Calu3 (cell line): ENCODE measurements at regions not wholly inside any gene's neighbourhood (a gene's known extent, or its start where the extent isn't known, plus 50 kb on each side); places are given as distances from the start of the nearest gene placed in this dataset.

Source experiments
- BruUV-seq: library from RNA; stranded (reverse); fragments of 400-500 nt; replicated peaks from 2 replicates; lab custom pipeline; 2021; lab: Mats Ljungman, UMichigan
- CTCF ChIA-PET: fragments of 300-600 bp; sonication (Branson Sonifier 250); formaldehyde crosslinking; loops from one replicate; lab custom pipeline; 2022; ENCODE audit warnings: antibody characterized with exemption; lab: Charles Lee
- DNase-seq: peaks from one replicate; pipeline ENCODE4 v3.0.0; 2022
- H3K27ac Mint-ChIP-seq: one replicate; pipeline ENCODE4 v1.8.0; 2022; ENCODE audit warnings: mixed read lengths; ENCODE audit not compliant: unreplicated experiment
- H3K27me3 Mint-ChIP-seq: one replicate; pipeline ENCODE4 v1.8.0; 2022; ENCODE audit warnings: mixed read lengths; ENCODE audit not compliant: unreplicated experiment
- H3K36me3 Mint-ChIP-seq: one replicate; pipeline ENCODE4 v1.8.0; 2022; ENCODE audit warnings: mild to moderate bottlenecking, moderate library complexity, mixed read lengths; ENCODE audit not compliant: insufficient read depth, unreplicated experiment
- H3K4me1 Mint-ChIP-seq: one replicate; pipeline ENCODE4 v1.8.0; 2022; ENCODE audit warnings: mild to moderate bottlenecking, low read depth, mixed read lengths; ENCODE audit not compliant: unreplicated experiment
- H3K4me3 Mint-ChIP-seq: one replicate; pipeline ENCODE4 v1.8.0; 2022; ENCODE audit warnings: mild to moderate bottlenecking, low read depth, moderate library complexity, mixed read lengths; ENCODE audit not compliant: unreplicated experiment
- H3K9me3 Mint-ChIP-seq: one replicate; pipeline ENCODE4 v1.8.0; 2022; ENCODE audit warnings: low read depth, mixed read lengths; ENCODE audit not compliant: unreplicated experiment
- CTCF ChIP-seq: fragments of 200-600 bp; IDR thresholded peaks from one replicate; pipeline ENCODE4 v1.8.0; 2022; ENCODE audit warnings: antibody characterized with exemption; ENCODE audit not compliant: unreplicated experiment
- intact Hi-C: fragments of 100-400 bp; cut with micrococcal nuclease; formaldehyde crosslinking; loops from one replicate; pipeline ENCODE4 v1.10.0; 2022; ENCODE audit not compliant: unreplicated experiment

- Mint-ChIP-seq H3K27me3 (no peaks in the 10 kb centered on the region), H3K4me1 (peaks cover 5% of the 10 kb centered on the region), H3K36me3 (no peaks in the 10 kb centered on the region), H3K9me3 (peaks cover 7% of the 10 kb centered on the region), H3K27ac (no peak overlapping the region), H3K4me3 (no peak overlapping the region)
- TF ChIP-seq CTCF = no peak
- CTCF ChIA-PET = interaction anchor here (0.7 kb wide), 1 partner anchor 1646 kb away, joined by 3 read pairs; no protein-coding TSS in a partner anchor
- intact Hi-C loops = no loop called here
- no peak for DNase-seq
- BruUV-seq = no TSS peak
These were observed 896.1 kb upstream of the LCORL start for GRCh38 chr4:18917689-18918088.

- CTCF ChIA-PET = no interaction called here
- DNase-seq = no peak
- no peak overlapping the region for H3K4me3 Mint-ChIP-seq
- no peaks in the 10 kb centered on the region for H3K36me3 Mint-ChIP-seq
- H3K9me3 Mint-ChIP-seq = peaks cover 13% of the 10 kb centered on the region
- no peaks in the 10 kb centered on the region for H3K4me1 Mint-ChIP-seq
- TF ChIP-seq CTCF = no peak
- BruUV-seq = no TSS peak
- no peaks in the 10 kb centered on the region for H3K27me3 Mint-ChIP-seq
- no peak overlapping the region for H3K27ac Mint-ChIP-seq
- intact Hi-C loops = no loop called here
These were observed 892.6 kb upstream of the LCORL start for GRCh38 chr4:18914182-18914581.

GRCh38 chr4:18894928-18895327, 873.4 kb upstream of the LCORL start:
- intact Hi-C loops = no loop called here
- Mint-ChIP-seq H3K36me3 (no peaks in the 10 kb centered on the region), H3K27me3 (no peaks in the 10 kb centered on the region), H3K9me3 (peaks cover 2% of the 10 kb centered on the region), H3K4me3 (no peak overlapping the region), H3K4me1 (no peaks in the 10 kb centered on the region), H3K27ac (no peak overlapping the region)
- no TSS peak for BruUV-seq
- DNase-seq = no peak
- CTCF ChIA-PET = no interaction called here
- no peak for TF ChIP-seq CTCF

- Mint-ChIP-seq H3K27me3 (no peaks in the 10 kb centered on the region), H3K9me3 (no peaks in the 10 kb centered on the region), H3K4me3 (no peak overlapping the region), H3K27ac (no peak overlapping the region), H3K36me3 (no peaks in the 10 kb centered on the region), H3K4me1 (peaks cover 9% of the 10 kb centered on the region)
- TF ChIP-seq CTCF = no peak
- no TSS peak for BruUV-seq
- no peak for DNase-seq
- intact Hi-C loops = no loop called here
- CTCF ChIA-PET = no interaction called here
These were observed 860.9 kb upstream of the LCORL start for GRCh38 chr4:18882468-18882867.

GRCh38 chr4:18881556-18881955, 860.0 kb upstream of the LCORL start:
- CTCF ChIA-PET = no interaction called here
- H3K27ac Mint-ChIP-seq = no peak overlapping the region
- peaks cover 9% of the 10 kb centered on the region for H3K4me1 Mint-ChIP-seq
- no peaks in the 10 kb centered on the region for H3K36me3 Mint-ChIP-seq
- no TSS peak for BruUV-seq
- no peaks in the 10 kb centered on the region for H3K27me3 Mint-ChIP-seq
- peaks cover 4% of the 10 kb centered on the region for H3K9me3 Mint-ChIP-seq
- intact Hi-C loops = no loop called here
- H3K4me3 Mint-ChIP-seq = no peak overlapping the region
- no peak for DNase-seq
- TF ChIP-seq CTCF = no peak
